HG02981 (cell line): ENCODE measurements at regions not wholly inside any gene's neighbourhood (a gene's known extent, or its start where the extent isn't known, plus 50 kb on each side); places are given as distances from the start of the nearest gene placed in this dataset.

ENCODE experiments used
- ATAC-seq: cut with Tn5 transposase; IDR thresholded peaks from one replicate; pipeline ENCODE4 v1.9.1; 2021; ENCODE audit warnings: mild to moderate bottlenecking, moderate library complexity; ENCODE audit not compliant: unreplicated experiment

- no peak for ATAC-seq
These were observed 565.7 kb downstream of the SLC4A3 start for GRCh38 chr2:220192994-220193753.

- ATAC-seq: no peak
These were observed 567.5 kb downstream of the SLC4A3 start for GRCh38 chr2:220194630-220195584.

DNA sequence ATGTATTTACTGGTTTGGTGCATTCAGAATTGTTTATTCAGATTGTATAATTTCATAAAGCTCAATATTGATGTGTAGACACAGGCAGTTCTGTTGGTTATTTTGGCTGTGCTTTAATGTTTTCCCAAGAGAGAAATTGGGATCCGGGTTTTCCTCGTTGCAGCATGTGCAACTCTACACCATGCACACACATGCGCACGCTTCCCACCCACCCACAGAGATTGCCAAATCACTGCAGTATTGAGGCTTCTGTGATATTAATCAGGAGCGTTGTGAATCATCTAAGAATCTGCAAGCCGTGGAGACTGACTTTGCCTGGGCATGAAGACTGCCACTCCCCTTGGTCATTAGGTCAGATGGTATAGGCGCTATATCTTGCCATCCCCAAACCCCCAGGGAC, 571.5 kb downstream of the SLC4A3 start:
- ATAC-seq: no peak

GRCh38 chr2:220202066-220202465, 574.6 kb downstream of the SLC4A3 start:
- no peak for ATAC-seq

GRCh38 chr2:220209093-220209492, 581.7 kb downstream of the SLC4A3 start:
- ATAC-seq: no peak

DNA sequence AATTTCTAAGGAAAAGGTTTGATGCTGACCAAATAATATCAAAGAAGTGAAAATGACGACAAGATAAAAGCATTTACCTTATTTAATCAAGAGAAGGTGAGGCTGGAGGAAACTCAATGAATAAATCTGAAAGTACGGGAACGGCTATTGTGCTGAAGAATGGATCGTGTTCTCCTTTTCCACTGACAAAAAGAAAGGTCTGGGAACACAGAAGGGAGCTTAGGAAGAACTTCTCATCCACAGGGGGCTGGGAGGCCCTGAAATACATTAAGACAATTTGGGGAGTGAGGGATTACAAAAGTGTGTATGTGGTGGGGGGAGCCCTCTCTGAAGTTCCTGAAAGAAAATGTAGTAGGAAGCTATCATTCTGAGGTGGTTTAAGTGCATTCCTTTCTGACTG, 582.3 kb downstream of the SLC4A3 start:
- no peak for ATAC-seq

- no peak for ATAC-seq
These were observed 585.1 kb downstream of the SLC4A3 start for GRCh38 chr2:220212296-220213080.

DNA sequence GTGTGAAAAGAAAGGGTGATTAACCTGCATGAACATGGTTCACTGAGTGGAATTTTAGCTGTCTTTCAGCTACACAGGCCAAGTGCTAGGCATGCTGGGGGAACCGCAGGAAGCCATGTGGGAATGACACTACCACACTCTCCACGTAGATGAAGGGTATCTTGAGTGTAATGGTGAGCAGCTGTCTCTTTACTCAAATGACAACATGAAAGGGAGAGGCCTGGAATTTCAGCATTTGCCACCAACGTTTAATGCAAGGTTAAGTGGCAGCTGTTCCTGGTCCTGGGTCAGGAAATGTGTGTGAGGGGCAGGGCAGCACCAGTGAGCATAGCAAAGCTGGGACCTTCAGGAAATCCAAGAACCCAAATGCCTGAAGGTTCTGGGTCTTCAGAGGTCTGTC, 588.4 kb downstream of the SLC4A3 start:
- ATAC-seq: no peak

DNA sequence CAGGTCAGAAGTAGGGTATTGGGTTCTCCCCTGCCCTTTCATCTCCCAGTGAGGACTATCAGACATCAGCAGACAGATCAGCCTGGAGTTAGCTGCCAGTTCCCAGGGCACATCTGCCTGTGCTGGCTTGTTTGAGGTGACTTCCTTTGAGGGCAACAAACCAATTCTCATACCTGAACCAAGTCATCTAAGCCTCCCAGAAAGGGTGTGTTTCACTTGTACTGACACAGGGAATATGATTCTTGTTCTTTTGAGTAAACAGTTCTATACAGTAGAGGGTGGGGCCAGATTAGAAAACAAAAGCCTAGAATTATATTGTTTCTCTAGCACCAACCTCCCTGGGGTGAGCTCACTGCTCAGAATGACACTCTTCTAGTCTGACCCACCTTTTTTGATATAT, 591.9 kb downstream of the SLC4A3 start:
- ATAC-seq: no peak

DNA sequence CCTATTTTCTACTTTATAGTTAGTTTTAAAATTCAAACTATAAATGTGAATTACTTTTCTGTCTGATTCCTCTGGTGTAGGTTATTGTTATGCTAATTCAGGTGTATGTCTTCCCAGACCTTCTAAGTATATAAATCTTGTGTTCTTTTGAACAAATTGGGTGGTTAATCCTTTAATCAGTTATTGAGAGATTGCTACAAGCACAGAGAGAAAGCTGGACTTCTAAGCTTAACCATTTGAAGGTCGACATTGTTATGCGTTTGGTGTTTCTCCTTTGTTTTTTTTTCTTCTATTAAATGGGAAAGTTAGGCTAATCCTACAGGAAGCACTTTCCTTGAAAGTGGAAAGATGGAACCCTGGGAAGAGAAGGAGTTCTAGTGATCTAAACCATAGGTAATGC, 592.6 kb downstream of the SLC4A3 start:
- no peak for ATAC-seq

GRCh38 chr2:220221992-220222391, 594.6 kb downstream of the SLC4A3 start:
- no peak for ATAC-seq

GRCh38 chr2:220224691-220225543, 597.5 kb downstream of the SLC4A3 start:
- no peak for ATAC-seq

- ATAC-seq: no peak
These were observed 598.6 kb downstream of the SLC4A3 start for GRCh38 chr2:220226076-220226475.

DNA sequence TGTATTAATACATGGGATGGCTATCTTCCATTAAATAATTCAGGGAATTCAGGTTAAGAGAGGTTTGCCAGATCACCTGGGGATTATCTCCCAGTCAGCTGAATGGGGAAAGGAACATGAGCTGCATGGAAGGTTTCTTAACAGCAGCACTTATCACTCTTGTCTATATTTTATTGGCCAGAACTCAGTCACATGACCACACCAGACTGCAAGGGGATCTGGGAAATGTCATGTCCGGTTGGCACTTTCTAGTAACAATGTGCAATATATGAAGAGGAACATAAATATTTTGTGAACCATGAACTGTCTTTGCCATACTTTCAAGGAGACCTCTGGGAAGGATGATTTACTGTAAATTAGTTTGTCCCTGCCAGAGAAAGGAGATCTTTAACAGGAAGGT, 599.1 kb downstream of the SLC4A3 start:
- ATAC-seq: no peak

DNA sequence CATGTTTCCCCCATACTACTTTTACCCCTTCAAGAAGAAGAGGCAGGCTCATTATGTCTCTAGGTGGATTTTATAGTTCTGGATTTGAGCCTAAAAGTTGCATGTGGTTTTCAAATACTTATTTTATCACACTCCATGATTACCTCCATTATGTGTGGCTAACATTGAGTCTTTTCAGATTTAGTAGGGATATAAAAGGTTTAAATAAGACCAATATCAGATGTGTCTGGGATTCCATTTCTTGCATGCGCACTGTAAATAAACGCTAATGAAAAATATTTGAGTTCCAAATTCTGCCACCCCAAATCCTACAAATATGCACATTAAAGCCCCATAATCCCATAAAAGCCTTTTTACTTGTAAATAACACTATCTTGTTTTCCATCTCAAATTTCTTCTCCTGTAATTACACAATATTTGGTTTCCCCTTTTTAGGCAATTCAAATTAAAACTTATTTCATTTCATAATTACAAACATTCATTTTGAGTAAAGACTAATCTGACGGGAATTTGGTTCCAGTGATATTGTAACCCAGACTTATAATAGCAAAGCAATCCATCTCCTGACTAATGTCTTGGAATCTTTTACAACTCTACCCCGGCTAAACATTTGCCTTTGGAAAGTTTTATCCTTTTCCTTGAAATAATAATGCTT, 600.0 kb downstream of the SLC4A3 start:
- ATAC-seq: no peak

GRCh38 chr2:220228310-220229006, 601.0 kb downstream of the SLC4A3 start:
- no peak for ATAC-seq

DNA sequence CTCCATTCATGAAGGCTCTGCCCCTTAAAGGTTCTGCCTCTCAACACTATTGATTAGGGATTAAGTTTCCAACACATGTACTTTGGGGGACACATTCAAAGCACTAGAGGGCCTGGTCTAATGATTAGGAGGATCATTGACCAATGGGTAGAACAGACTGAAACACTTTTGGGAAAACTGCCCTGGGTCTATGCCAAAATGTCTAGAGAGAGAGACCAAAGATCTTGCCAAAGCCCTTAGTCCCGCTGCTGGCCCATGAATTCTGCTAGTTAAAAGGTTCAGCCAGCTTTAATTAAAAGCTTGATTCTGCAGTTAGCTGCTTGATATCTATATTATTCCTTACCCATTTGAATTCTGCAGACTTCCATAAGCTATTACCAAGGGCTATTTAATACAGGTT, 613.2 kb downstream of the SLC4A3 start:
- no peak for ATAC-seq

DNA sequence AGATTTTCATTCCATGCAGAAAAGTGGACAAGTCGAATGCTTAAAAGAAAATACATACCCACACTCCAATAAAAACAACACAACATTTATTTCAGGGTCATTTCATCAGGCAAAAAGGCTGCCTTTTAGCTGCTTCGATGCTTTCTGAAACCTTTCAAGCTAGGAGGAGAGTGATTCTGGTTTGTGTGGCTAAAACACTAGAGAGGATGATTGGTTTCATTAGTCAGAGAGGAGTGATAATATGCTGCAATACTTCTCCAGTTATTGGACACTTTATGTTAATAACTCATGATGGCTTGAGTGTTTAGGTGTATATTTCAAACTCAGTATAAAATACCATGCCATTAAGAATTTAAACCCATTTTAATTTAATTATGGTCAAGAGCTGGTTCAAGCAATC, 614.0 kb downstream of the SLC4A3 start:
- ATAC-seq: no peak

DNA sequence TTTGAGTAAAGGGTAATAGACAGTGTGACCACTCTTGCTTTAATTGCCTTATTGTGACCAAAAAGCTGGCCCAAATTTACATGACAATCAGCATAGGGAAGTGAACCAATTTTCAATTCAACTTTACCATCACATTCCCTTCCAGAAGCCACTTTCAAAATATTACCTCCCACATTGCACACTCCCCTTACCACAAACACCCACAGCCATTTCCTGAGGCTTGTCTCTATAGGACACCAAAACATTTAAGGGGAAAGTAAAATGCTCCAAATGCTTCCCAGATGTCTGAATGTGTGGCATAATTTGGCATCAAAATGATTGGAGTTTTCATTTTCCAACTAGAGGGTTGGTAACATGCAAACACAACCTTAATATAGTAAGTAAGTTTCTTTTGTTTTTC, 616.1 kb downstream of the SLC4A3 start:
- ATAC-seq: no peak
